ENCODE measurements at regions not wholly inside any gene's neighbourhood (a gene's known extent, or its start where the extent isn't known, plus 50 kb on each side); places are given as distances from the start of the nearest gene placed in this dataset.

DNA sequence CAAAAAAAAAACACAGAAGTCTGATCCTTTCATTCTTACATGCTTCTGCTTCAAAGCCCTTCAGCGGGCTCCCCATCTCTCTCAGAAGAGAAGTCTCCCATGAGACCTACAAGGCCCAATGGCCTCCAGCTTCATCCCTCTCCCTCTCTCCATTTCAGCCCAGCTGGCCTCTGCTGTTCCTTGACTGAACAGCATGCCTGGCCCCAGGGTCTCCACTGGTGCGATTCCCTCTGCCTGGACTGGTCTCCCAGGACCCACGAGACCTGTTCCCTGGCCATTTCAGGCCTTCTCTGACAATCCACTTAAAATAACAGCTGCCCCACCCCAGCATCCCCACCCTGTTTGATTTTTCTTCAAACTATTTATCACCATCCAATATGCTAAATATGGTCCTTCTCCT, 91.2 kb downstream of the AIPL1 start:
- TF ChIP-seq, protein P1, sequence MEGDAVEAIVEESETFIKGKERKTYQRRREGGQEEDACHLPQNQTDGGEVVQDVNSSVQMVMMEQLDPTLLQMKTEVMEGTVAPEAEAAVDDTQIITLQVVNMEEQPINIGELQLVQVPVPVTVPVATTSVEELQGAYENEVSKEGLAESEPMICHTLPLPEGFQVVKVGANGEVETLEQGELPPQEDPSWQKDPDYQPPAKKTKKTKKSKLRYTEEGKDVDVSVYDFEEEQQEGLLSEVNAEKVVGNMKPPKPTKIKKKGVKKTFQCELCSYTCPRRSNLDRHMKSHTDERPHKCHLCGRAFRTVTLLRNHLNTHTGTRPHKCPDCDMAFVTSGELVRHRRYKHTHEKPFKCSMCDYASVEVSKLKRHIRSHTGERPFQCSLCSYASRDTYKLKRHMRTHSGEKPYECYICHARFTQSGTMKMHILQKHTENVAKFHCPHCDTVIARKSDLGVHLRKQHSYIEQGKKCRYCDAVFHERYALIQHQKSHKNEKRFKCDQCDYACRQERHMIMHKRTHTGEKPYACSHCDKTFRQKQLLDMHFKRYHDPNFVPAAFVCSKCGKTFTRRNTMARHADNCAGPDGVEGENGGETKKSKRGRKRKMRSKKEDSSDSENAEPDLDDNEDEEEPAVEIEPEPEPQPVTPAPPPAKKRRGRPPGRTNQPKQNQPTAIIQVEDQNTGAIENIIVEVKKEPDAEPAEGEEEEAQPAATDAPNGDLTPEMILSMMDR (IDR thresholded peaks at IDR 0.05; ENCODE audit: low read depth, low read length) = no peak
- no peak for DNase-seq (ENCODE audit: extremely low read depth, low read depth)

DNA sequence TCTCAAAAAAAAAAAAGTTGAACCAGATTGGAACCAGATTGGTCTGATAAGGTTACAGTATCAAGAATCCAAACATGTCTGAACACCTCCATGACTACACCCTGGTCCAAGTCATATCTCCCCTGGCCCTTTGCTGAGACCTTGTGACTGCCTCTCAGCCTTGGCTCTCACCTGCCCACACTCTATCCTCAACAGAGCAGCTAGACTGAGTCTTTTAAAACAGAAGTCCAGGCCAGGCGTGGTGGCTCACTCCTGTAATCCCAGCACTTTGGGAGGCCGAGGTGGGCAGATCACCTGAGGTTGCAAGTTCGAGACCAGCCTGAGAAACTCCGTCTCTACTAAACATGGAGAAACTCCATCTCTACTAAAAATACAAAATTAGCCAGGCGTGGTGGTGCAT, 91.7 kb downstream of the AIPL1 start:
- TF ChIP-seq, protein P1 (IDR thresholded peaks at IDR 0.05; ENCODE audit: low read depth, low read length) = no peak
- no peak for DNase-seq (ENCODE audit: extremely low read depth, low read depth)

DNA sequence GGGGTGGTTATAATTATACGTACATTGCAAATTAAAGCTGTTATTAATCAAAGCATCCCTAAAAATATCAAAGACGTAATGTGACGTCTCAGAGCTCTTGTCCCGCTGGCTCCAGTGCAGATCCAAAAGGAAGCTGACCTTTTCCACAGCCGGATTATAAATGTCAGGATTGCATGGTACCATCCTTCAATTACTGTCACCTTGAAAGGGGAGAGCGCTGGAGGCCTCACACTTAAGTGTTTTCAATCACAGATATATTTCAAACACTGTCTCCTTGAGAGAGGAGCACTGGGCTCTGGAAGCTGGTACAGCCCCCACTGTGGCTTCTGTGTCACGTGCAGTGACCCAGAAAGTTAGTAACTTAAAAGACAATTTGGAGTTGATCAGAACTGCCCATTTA, 94.2 kb downstream of the AIPL1 start:
- no peak for DNase-seq (ENCODE audit: extremely low read depth, low read depth)
- TF ChIP-seq, protein P1 (IDR thresholded peaks at IDR 0.05; ENCODE audit: low read depth, low read length) = no peak

DNA sequence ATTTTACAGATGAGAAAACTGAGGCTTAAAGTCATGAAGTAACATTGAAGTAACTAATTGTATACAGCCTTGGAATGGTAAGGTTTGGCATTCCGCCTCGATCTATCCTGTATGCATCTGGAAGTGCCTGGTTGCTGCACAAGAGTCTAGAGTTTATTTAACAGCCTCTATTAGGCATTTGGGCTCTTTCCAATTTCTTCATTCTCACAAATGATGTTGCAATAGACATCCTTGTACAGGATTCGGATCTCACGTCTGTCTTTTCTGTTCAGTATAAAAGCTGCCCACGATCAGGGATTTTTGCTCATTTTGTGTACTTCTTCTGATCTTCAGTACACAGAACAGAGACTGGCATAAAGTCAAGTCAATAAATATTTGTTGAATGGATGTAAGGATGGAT, 100.5 kb downstream of the AIPL1 start:
- DNase-seq (ENCODE audit: extremely low read depth, low read depth) = no peak
- TF ChIP-seq, protein P1 (IDR thresholded peaks at IDR 0.05; ENCODE audit: low read depth, low read length) = no peak

DNA sequence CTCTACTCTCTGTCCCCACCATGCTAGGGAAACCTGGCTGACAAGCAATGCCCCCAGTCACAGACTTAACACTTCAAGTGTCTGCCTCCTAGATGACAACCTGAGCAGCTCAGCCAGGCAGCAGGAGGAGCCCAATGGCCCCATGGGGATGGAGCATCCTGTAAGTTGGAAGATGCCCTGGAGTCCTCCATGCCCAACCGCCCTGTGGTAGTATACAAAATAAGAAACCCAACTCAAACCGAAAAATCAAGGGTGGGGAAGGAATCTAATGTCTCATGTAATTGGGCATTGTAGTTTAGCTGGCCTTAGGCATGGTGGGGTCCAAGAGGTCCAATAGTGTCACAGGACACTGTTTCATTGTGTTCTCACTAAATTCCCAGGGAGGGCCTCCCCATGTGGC, 104.0 kb downstream of the AIPL1 start:
- DNase-seq (ENCODE audit: extremely low read depth, low read depth) = no peak
- TF ChIP-seq, protein P1 (IDR thresholded peaks at IDR 0.05; ENCODE audit: low read depth, low read length) = no peak

DNA sequence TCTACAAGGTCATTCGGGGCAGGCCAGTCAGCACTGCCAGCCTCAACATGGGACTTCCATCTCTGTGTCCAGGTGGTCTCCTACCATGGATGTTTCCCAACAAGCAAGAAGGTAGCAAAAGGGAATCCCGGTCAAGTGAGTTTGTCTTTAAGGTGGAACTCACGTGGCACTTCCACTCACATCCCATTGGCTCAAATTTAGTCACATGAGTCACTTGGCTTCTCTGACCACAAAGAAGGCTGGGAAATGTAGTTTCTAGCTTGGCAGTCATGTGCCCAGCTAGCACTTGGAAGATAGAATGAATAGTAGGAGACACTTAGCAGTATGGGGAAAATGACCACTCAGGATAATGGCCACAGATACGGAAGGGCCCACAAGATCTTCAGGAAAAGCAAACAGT, 106.6 kb downstream of the AIPL1 start:
- no peak for DNase-seq (ENCODE audit: extremely low read depth, low read depth)
- TF ChIP-seq, protein P1 (IDR thresholded peaks at IDR 0.05; ENCODE audit: low read depth, low read length) = no peak

DNA sequence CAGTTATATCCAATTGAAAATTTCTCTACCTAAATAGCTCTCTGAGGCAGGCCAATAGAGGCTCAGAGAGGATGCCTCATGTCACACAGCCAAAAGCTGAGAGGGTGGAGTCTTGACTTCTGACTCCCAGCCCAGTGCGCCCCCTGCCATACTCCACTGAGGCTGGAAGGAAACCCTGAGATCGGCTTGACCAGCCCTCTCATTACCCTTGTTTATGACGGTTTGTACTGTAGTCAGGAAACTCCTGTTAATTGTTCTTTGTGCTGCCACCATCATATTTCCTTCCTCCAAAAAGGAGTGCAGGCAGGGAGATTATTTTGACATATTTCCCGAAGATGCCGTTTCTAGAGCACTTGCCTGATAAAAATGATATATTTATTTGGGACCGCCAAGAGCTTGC, 107.9 kb downstream of the AIPL1 start:
- DNase-seq (ENCODE audit: extremely low read depth, low read depth) = no peak
- TF ChIP-seq, protein P1 (IDR thresholded peaks at IDR 0.05; ENCODE audit: low read depth, low read length) = no peak

Data from AG09319 (cell line).